ENCODE measurements at regions not wholly inside any gene's neighbourhood (a gene's known extent, or its start where the extent isn't known, plus 50 kb on each side); places are given as distances from the start of the nearest gene placed in this dataset.

DNA sequence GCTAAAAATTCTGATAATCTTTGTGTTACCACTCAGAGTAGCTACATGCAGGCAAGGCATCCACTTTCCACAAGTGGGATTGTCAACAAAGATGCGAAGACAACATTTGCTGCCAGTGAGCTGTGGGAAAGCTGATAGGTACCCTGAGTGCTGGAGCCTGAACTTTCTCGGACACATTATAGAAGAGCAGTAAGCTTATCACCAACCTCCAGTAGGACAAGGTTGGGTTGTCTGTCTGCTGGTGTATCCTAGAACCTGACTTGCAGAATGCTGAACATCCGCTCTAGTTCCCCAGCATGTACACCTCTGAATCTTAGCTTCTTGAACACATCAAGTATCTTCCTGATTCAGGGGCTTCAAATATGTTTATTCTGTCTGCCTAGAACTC is 103.8 kb upstream of the PPM1H start:
- no peak for DNase-seq
- TF ChIP-seq, protein P1, sequence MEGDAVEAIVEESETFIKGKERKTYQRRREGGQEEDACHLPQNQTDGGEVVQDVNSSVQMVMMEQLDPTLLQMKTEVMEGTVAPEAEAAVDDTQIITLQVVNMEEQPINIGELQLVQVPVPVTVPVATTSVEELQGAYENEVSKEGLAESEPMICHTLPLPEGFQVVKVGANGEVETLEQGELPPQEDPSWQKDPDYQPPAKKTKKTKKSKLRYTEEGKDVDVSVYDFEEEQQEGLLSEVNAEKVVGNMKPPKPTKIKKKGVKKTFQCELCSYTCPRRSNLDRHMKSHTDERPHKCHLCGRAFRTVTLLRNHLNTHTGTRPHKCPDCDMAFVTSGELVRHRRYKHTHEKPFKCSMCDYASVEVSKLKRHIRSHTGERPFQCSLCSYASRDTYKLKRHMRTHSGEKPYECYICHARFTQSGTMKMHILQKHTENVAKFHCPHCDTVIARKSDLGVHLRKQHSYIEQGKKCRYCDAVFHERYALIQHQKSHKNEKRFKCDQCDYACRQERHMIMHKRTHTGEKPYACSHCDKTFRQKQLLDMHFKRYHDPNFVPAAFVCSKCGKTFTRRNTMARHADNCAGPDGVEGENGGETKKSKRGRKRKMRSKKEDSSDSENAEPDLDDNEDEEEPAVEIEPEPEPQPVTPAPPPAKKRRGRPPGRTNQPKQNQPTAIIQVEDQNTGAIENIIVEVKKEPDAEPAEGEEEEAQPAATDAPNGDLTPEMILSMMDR (IDR thresholded peaks at IDR 0.05) = no peak
- H3K4me3 ChIP-seq = no peak overlapping the region
- H3K9me3 ChIP-seq = no peaks in the 10 kb centered on the region
- H3K4me1 ChIP-seq (ENCODE audit: low read depth) = no peaks in the 10 kb centered on the region
- no peak for ATAC-seq
- intact Hi-C loops (cut with DNase I, micrococcal nuclease) = no loop called here
- no peaks in the 10 kb centered on the region for H3K36me3 ChIP-seq (ENCODE audit: low read depth)

DNA sequence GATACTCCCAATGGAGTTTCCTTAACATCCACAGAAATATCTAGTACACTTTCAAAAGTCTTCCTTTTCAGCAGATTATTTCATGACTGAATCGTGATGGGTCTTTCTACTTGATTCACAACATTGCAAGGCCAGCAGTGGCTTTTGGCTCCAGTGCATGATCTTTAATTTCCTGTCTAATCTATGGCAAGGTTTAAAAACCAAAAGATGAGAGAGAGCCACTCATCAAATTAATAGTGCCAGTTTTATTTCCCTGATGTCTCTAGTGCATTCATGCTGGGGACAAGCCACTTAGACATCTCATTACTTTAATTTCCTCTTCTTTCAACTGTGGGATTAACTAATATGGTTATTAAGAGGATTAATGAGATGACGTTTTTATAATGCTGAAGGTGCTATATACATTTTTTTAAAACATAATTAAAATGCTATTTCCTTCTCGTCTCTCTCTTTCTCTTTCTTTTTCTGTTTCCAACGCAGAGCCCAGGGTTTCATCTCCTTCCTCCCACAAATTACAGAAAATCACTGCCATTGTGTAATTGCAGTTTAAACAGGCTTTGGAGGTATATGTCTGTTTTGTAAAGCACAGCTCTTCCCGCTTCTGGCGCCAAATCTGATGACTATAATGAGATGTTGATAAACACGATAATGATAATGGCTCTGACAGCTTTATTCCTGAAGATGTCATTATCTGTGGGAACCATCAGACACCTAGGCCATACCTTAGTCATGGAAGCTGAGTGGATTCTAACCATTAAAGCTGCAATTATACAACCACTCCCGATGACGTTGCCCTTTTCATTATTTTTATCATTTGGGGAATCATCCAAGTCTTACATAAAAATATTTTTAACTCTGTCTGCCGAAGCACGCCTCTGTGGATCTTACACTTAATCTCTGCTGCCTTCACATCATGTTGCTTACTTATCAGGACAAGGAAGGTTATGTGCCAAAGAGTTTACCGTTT is 103.1 kb upstream of the PPM1H start:
- intact Hi-C loops (cut with DNase I, micrococcal nuclease) = no loop called here

DNA sequence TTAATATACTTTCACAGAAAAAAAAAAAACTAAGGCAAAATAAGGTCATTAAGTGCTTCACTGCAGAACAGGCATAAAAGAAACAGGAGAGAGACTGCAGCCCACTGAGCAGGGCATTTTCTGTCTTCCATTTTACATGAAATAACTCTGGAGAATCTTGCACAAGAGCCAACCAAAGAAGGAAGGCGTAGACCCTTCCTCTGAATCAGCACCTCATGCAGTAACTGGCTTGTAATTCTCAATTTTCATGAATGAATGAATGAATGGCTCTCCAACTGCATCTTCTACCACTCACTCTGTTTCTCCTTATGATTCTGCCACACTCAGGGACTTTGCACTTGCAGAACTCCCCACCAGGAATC is 102.0 kb upstream of the PPM1H start:
- Histone ChIP-seq H3K4me3 (no peak overlapping the region), H3K4me1 (ENCODE audit: low read depth) (no peaks in the 10 kb centered on the region), H3K36me3 (ENCODE audit: low read depth) (no peaks in the 10 kb centered on the region), H3K9me3 (no peaks in the 10 kb centered on the region)
- intact Hi-C loops (cut with DNase I, micrococcal nuclease) = no loop called here
- DNase-seq = no peak
- no peak for ATAC-seq
- TF ChIP-seq, protein P1 (IDR thresholded peaks at IDR 0.05) = no peak

More for the DNA sequence above, 103.1 kb upstream of the PPM1H start:
- Histone ChIP-seq H3K36me3 (ENCODE audit: low read depth) (no peaks in the 10 kb centered on the region), H3K4me3 (no peak overlapping the region), H3K4me1 (ENCODE audit: low read depth) (no peaks in the 10 kb centered on the region), H3K9me3 (no peaks in the 10 kb centered on the region)
- no peak for DNase-seq
- ATAC-seq = no peak
- TF ChIP-seq, protein P1 (IDR thresholded peaks at IDR 0.05) = no peak

DNA sequence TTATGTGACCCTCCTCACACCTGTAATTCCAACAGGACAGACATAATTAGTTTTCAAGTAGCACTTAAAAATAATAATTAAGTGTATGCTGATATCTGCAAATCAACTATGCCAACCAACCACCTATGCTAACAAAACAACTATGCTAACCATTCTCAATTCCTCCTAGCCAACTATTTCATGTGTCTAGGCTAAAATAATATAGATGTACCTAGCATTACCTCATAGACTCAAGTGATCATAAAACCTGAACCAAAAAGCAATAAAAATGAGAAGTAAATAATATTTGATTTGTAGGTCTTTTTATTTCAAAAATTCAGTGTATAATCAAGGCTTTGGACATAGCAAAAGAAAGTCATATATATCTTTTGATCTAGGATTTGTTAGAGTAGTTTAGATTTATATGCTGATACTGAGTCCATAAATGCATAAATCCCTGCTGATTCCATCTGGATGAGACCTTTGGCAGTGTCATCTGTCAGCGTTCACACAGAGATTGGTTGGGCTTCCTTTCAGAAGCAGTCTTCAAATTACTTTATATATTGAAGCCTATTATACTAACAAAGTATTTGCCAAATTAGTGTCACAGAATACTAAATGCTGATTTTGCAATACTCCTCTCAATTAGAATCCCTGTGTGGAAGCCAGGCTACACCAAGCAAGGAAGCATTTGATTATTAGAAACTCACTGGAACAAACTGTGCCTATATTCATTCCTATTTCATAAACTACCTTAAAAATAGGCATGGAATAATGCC is 101.4 kb upstream of the PPM1H start:
- TF ChIP-seq, protein P1 (IDR thresholded peaks at IDR 0.05) = no peak
- DNase-seq (no peak), ATAC-seq (peak; percentile 58)
- intact Hi-C loops (cut with DNase I, micrococcal nuclease) = no loop called here
- Histone ChIP-seq H3K4me1 (ENCODE audit: low read depth) (no peaks in the 10 kb centered on the region), H3K36me3 (ENCODE audit: low read depth) (no peaks in the 10 kb centered on the region), H3K9me3 (no peaks in the 10 kb centered on the region), H3K4me3 (no peak overlapping the region)

DNA sequence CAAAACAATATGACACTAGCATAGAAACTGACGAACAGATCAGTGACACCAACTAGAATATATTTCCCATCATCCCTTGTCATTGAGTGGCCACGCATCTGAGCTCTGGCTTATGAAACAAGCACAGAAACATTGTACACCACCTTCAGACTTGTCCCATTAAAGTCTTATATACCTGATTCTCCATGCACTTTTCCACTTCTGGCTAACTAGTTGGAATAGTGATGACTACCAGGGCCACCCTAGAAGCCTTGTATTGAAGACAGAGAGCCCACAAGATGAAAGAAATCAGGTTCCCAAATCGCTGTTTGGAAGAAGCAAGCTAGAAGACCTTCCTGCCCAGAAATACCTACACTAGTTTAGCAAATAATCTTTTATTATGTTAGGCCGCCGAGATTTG is 99.7 kb upstream of the PPM1H start:
- Histone ChIP-seq H3K36me3 (ENCODE audit: low read depth) (no peaks in the 10 kb centered on the region), H3K4me3 (no peak overlapping the region), H3K9me3 (no peaks in the 10 kb centered on the region), H3K4me1 (ENCODE audit: low read depth) (no peaks in the 10 kb centered on the region)
- TF ChIP-seq, protein P1 (IDR thresholded peaks at IDR 0.05) = no peak
- intact Hi-C loops (cut with DNase I, micrococcal nuclease) = no loop called here
- no peak for ATAC-seq
- no peak for DNase-seq
